Islet of Langerhans (tissue), 1 donor: ENCODE measurements at regions not wholly inside any gene's neighbourhood (a gene's known extent, or its start where the extent isn't known, plus 50 kb on each side); places are given as distances from the start of the nearest gene placed in this dataset.

Experiments used
- FAIRE-seq: peaks from one replicate; lab custom pipeline; 2011; peaks lifted over from hg19 to GRCh38; lab: Jason Lieb, UNC

GRCh38 chr13:85377783-85378182 is 421.4 kb downstream of the SLITRK6 start:
- no peak for FAIRE-seq

- no peak for FAIRE-seq
These were observed 425.9 kb downstream of the SLITRK6 start for GRCh38 chr13:85373322-85373721.

GRCh38 chr13:85371254-85371653 is 428.0 kb downstream of the SLITRK6 start:
- FAIRE-seq, result no peak

GRCh38 chr13:85368686-85369085 is 430.5 kb downstream of the SLITRK6 start:
- no peak for FAIRE-seq

GRCh38 chr13:85367887-85368286 is 431.3 kb downstream of the SLITRK6 start:
- no peak for FAIRE-seq

- no peak for FAIRE-seq
These were observed 432.3 kb downstream of the SLITRK6 start for GRCh38 chr13:85366759-85367417.

- no peak for FAIRE-seq
These were observed 435.7 kb downstream of the SLITRK6 start for GRCh38 chr13:85363504-85363903.

- FAIRE-seq, result no peak
These were observed 436.2 kb downstream of the SLITRK6 start for GRCh38 chr13:85362980-85363379.

- no peak for FAIRE-seq
These were observed 452.0 kb downstream of the SLITRK6 start for GRCh38 chr13:85347251-85347650.

- no peak for FAIRE-seq
These were observed 465.0 kb downstream of the SLITRK6 start for GRCh38 chr13:85334187-85334586.

GRCh38 chr13:85333506-85334020 is 465.7 kb downstream of the SLITRK6 start:
- no peak for FAIRE-seq

GRCh38 chr13:85332615-85333014 is 466.6 kb downstream of the SLITRK6 start:
- FAIRE-seq, result no peak

GRCh38 chr13:85321734-85322133 is 477.5 kb downstream of the SLITRK6 start:
- FAIRE-seq, result no peak

- FAIRE-seq, result no peak
These were observed 481.4 kb downstream of the SLITRK6 start for GRCh38 chr13:85317781-85318180.

GRCh38 chr13:85316506-85317025 is 482.7 kb downstream of the SLITRK6 start:
- no peak for FAIRE-seq

GRCh38 chr13:85314686-85315085 is 484.5 kb downstream of the SLITRK6 start:
- FAIRE-seq, result no peak

- no peak for FAIRE-seq
These were observed 485.3 kb downstream of the SLITRK6 start for GRCh38 chr13:85313761-85314503.

GRCh38 chr13:85312071-85312470 is 487.1 kb downstream of the SLITRK6 start:
- no peak for FAIRE-seq

GRCh38 chr13:85303630-85304029 is 495.6 kb downstream of the SLITRK6 start:
- no peak for FAIRE-seq

- no peak for FAIRE-seq
These were observed 500.8 kb downstream of the SLITRK6 start for GRCh38 chr13:85298387-85298924.

- no peak for FAIRE-seq
These were observed 510.5 kb downstream of the SLITRK6 start for GRCh38 chr13:85288698-85289097.

GRCh38 chr13:85287528-85287927 is 511.7 kb downstream of the SLITRK6 start:
- FAIRE-seq, result no peak

GRCh38 chr13:85286081-85286480 is 513.1 kb downstream of the SLITRK6 start:
- FAIRE-seq, result no peak
